H1 (cell line): ENCODE measurements at regions not wholly inside any gene's neighbourhood (a gene's known extent, or its start where the extent isn't known, plus 50 kb on each side); places are given as distances from the start of the nearest gene placed in this dataset.
A peak's percentile ranks its signal among the peaks of the same experiment; 100 is the strongest.

Experiments used
- CTCF ChIA-PET: fragments of 300-600 bp; sonication (Branson Sonifier 250); formaldehyde crosslinking; loops from one replicate; lab custom pipeline; 2021; ENCODE audit not compliant: partially characterized antibody; lab: Charles Lee
- POLR2A ChIA-PET: fragments of 300-600 bp; sonication (Branson Sonifier 250); formaldehyde crosslinking; loops from one replicate; lab custom pipeline; 2021; ENCODE audit warnings: inconsistent platforms; ENCODE audit not compliant: partially characterized antibody; lab: Charles Lee
- DNase-seq, 2 experiments: peaks; one replicate each; pipeline versions ENCODE4 v3.0.0 to v3.0.0-alpha.2; 2010 to 2022; ENCODE audit warnings: low spot score in 2 of 2, low read depth in 1 of 2, mixed read lengths in 1 of 2
- FAIRE-seq: peaks from 2 replicates; lab custom pipeline; 2011; peaks lifted over from hg19 to GRCh38; lab: Jason Lieb, UNC
- H2AFZ ChIP-seq: 2 replicates; pipeline ENCODE4 v1.8.1; 2012; ENCODE audit warnings: low read length, inconsistent platforms
- H2AK5ac ChIP-seq: 2 replicates; pipeline ENCODE4 v1.6.1; 2013; ENCODE audit warnings: low read depth, low read length
- H2BK120ac ChIP-seq: replicated peaks from 2 replicates; pipeline ENCODE3; 2013; ENCODE audit warnings: low read depth, low read length, inconsistent platforms
- H2BK12ac ChIP-seq: 2 replicates; pipeline ENCODE4 v1.6.1; 2013; ENCODE audit warnings: low read depth, low read length
- H2BK15ac ChIP-seq: 2 replicates; pipeline ENCODE4 v1.6.1; 2013; ENCODE audit warnings: low read length
- H2BK20ac ChIP-seq: 2 replicates; pipeline ENCODE4 v1.6.1; 2013; ENCODE audit warnings: low read length
- H2BK5ac ChIP-seq: 2 replicates; pipeline ENCODE4 v1.6.1; 2013; ENCODE audit warnings: low read depth, low read length
- H3K14ac ChIP-seq: 2 replicates; pipeline ENCODE4 v1.6.1; 2013; ENCODE audit warnings: inconsistent platforms; ENCODE audit not compliant: insufficient read length
- H3K18ac ChIP-seq: 2 replicates; pipeline ENCODE4 v1.6.1; 2013; ENCODE audit warnings: low read length; ENCODE audit errors: extremely low read depth
- H3K23ac ChIP-seq: 2 replicates; pipeline ENCODE4 v1.6.1; 2013; ENCODE audit warnings: inconsistent platforms; ENCODE audit not compliant: insufficient read length
- H3K23me2 ChIP-seq: 2 replicates; pipeline ENCODE4 v1.6.1; 2013; ENCODE audit warnings: low read depth, low read length
- H3K27ac ChIP-seq: 2 replicates; pipeline ENCODE4 v1.6.1; 2011; ENCODE audit warnings: low read depth, low read length, inconsistent platforms
- H3K27me3 ChIP-seq, 4 experiments: replicated peaks in 1 of 4; 1 replicate in 1 of 4; 2 replicates in 3 of 4; pipeline versions ENCODE4 v1.6.1 to v1.8.1; 2011 to 2013; ENCODE audit warnings: low read length in 3 of 4, mild to moderate bottlenecking in 3 of 4, inconsistent platforms in 2 of 4, mixed read lengths in 2 of 4, moderate library complexity in 1 of 4; ENCODE audit not compliant: control insufficient read depth in 3 of 4, insufficient read depth in 3 of 4; ENCODE audit errors: extremely low read depth in 1 of 4
- H3K36me3 ChIP-seq, 4 experiments: 2 replicates each; pipeline versions ENCODE4 v1.6.1 to v1.8.1; 2011 to 2013; ENCODE audit warnings: mild to moderate bottlenecking in 4 of 4, low read length in 3 of 4, moderate library complexity in 2 of 4, control low read depth in 1 of 4, inconsistent platforms in 1 of 4; ENCODE audit not compliant: insufficient read depth in 4 of 4, control insufficient read depth in 2 of 4
- H3K4ac ChIP-seq: replicated peaks from 2 replicates; pipeline ENCODE3; 2013; ENCODE audit warnings: low read length, low read depth, mixed read lengths, inconsistent platforms; ENCODE audit not compliant: insufficient read length
- H3K4me1 ChIP-seq, 4 experiments: replicated peaks in 1 of 4; 1 replicate in 1 of 4; 2 replicates in 3 of 4; pipeline versions ENCODE4 v1.6.1 to v1.8.1; 2011 to 2013; ENCODE audit warnings: low read length in 3 of 4, inconsistent platforms in 2 of 4, mixed read lengths in 1 of 4; ENCODE audit not compliant: insufficient read depth in 4 of 4, control insufficient read depth in 3 of 4
- H3K4me2 ChIP-seq, 2 experiments: 2 replicates each; pipeline versions ENCODE4 v1.6.1 to v1.8.1; 2011 to 2013; ENCODE audit warnings: low read depth in 2 of 2, low read length in 2 of 2, control low read depth in 1 of 2, inconsistent platforms in 1 of 2, mild to moderate bottlenecking in 1 of 2; ENCODE audit not compliant: insufficient read depth in 1 of 2
- H3K4me3 ChIP-seq, 4 experiments: fragments of 200-600, 300-600 bp in 1 of 4; sonication (generic), shearing (Covaris generic), sonication (Bioruptor Twin) in 1 of 4; 2 replicates each; pipeline versions ENCODE4 v1.5.1 to v1.8.1; 2011 to 2016; ENCODE audit warnings: low read length in 4 of 4, low read depth in 3 of 4, control low read depth in 2 of 4, inconsistent platforms in 2 of 4, mild to moderate bottlenecking in 2 of 4, mixed read lengths in 1 of 4, moderate library complexity in 1 of 4; ENCODE audit not compliant: insufficient read depth in 2 of 4; ENCODE audit errors: extremely low read depth in 1 of 4
- H3K56ac ChIP-seq: replicated peaks from 2 replicates; pipeline ENCODE3; 2013; ENCODE audit warnings: low read depth, mild to moderate bottlenecking, mixed read lengths, low read length, inconsistent platforms; ENCODE audit not compliant: insufficient read length
- H3K79me1 ChIP-seq: 2 replicates; pipeline ENCODE4 v1.6.1; 2013; ENCODE audit warnings: low read depth, low read length, control low read depth
- H3K79me2 ChIP-seq, 2 experiments: 2 replicates each; pipeline versions ENCODE4 v1.6.1 to v1.8.1; 2012 to 2013; ENCODE audit warnings: low read length in 2 of 2, mild to moderate bottlenecking in 2 of 2, inconsistent platforms in 1 of 2; ENCODE audit not compliant: insufficient read depth in 2 of 2, control insufficient read depth in 1 of 2
- H3K9ac ChIP-seq, 4 experiments: replicated peaks in 1 of 4; 1 replicate in 1 of 4; 2 replicates in 3 of 4; pipeline versions ENCODE4 v1.6.1 to v1.8.1; 2011 to 2013; ENCODE audit warnings: low read depth in 3 of 4, low read length in 3 of 4, control low read depth in 2 of 4, mild to moderate bottlenecking in 2 of 4, moderate library complexity in 2 of 4, inconsistent platforms in 1 of 4; ENCODE audit errors: extremely low read depth in 1 of 4
- H3K9me3 ChIP-seq, 2 experiments: 2 replicates each; pipeline versions ENCODE4 v1.6.1 to v1.8.1; 2012 to 2013; ENCODE audit warnings: mild to moderate bottlenecking in 2 of 2, moderate library complexity in 2 of 2, control low read depth in 1 of 2, inconsistent platforms in 1 of 2, low read depth in 1 of 2, low read length in 1 of 2, mixed read lengths in 1 of 2; ENCODE audit not compliant: insufficient read depth in 2 of 2
- H4K20me1 ChIP-seq, 2 experiments: replicated peaks in 1 of 2; 2 replicates each; pipeline versions ENCODE3 to v1.8.1; 2011 to 2013; ENCODE audit warnings: inconsistent platforms in 2 of 2, low read length in 2 of 2, mild to moderate bottlenecking in 1 of 2; ENCODE audit not compliant: insufficient read depth in 2 of 2, control insufficient read depth in 1 of 2
- H4K5ac ChIP-seq: 2 replicates; pipeline ENCODE4 v1.6.1; 2013; ENCODE audit warnings: low read length, low read depth, mixed read lengths, inconsistent platforms; ENCODE audit not compliant: insufficient read length
- H4K8ac ChIP-seq: 2 replicates; pipeline ENCODE4 v1.8.0; 2013; ENCODE audit warnings: mild to moderate bottlenecking, moderate library complexity, low read length, inconsistent platforms; ENCODE audit not compliant: insufficient read depth; ENCODE audit errors: extremely low read depth
- H4K91ac ChIP-seq: replicated peaks from 2 replicates; pipeline ENCODE3; 2013; ENCODE audit warnings: low read length, mixed read lengths, inconsistent platforms; ENCODE audit not compliant: insufficient read length
- ASH2L ChIP-seq: fragments of 200-600, 300-600 bp; sonication (generic); IDR thresholded peaks from one replicate; pipeline ENCODE4 v1.7.1; 2017; ENCODE audit warnings: low read length
- RAD21 ChIP-seq, 2 experiments: IDR thresholded peaks in 1 of 2; conservative IDR thresholded peaks in 1 of 2; 2 replicates each; pipeline ENCODE4 v1.6.1; 2011; ENCODE audit warnings: low read depth in 2 of 2, low read length in 2 of 2, improper control_type of control experiment in 1 of 2, inconsistent platforms in 1 of 2, mild to moderate bottlenecking in 1 of 2, moderate library complexity in 1 of 2
- RFX5 ChIP-seq: IDR thresholded peaks from 2 replicates; pipeline ENCODE4 v1.6.1; 2011; ENCODE audit warnings: low read depth, low read length, improper control_type of control experiment, borderline replicate concordance
- WGBS, 2 experiments: shearing (Covaris generic) in 1 of 2; methylation state at CpG; one replicate each; pipeline versions ENCODE4 v1.1.6 to v1.1.7; 2013 to 2015; ENCODE audit warnings: low lambda C conversion rate in 2 of 2, mixed read lengths in 2 of 2, inconsistent platforms in 1 of 2, low coverage in 1 of 2, missing lambda C conversion rate in 1 of 2; ENCODE audit not compliant: insufficient replicate concordance in 2 of 2, insufficient coverage in 1 of 2, insufficient read length in 1 of 2; ENCODE audit errors: extremely low coverage in 1 of 2, missing lambda C conversion rate in 1 of 2; 5-methylcytosine and 5-hydroxymethylcytosine counted together

DNA sequence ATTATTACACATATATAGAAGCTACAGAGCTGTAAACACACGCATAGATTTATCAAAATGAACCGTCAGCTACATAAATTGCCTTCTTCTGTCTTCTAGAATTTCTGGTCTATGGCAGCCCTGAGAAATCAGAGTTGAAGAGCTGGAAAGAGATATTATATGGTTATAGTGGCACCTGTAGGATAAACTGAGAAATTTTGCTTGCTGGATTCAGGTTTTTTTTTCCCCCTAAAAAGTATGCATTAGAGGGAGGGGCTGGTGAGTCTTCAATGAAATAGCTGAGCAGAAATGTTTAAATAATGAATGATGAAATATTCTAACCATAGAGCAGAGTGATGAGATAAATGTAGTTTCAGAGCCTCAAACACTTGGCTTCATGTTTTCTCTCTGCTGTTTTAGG lies 78.0 kb upstream of the DYNC1I1 start:
- H3K27ac ChIP-seq = no peak overlapping the region

More for the DNA sequence above, 78.0 kb upstream of the DYNC1I1 start:
- no peaks in the 10 kb centered on the region for H4K20me1 ChIP-seq
- 92% methylated on average over 2 of the region's 2 CpGs; no CpG with 5 or more reads in 1 of the 2 experiments for WGBS, 2 experiments
- H4K91ac ChIP-seq = no peak overlapping the region
- H3K23me2 ChIP-seq = no peaks in the 10 kb centered on the region
- H2BK20ac ChIP-seq = no peak overlapping the region
- no peak overlapping the region for H3K9ac ChIP-seq
- H2BK12ac ChIP-seq = no peak overlapping the region
- no peak overlapping the region for H3K18ac ChIP-seq
- no peak overlapping the region for H3K4ac ChIP-seq
- no peaks in the 10 kb centered on the region for H3K79me2 ChIP-seq
- H3K79me1 ChIP-seq = no peaks in the 10 kb centered on the region
- TF ChIP-seq ASH2L (no peak), RFX5 (no peak), RAD21 (IDR thresholded peaks at IDR 0.05 in 1 of 2, conservative IDR thresholded peaks at IDR 0.05 in 1 of 2; ENCODE audit: low read depth in 2 of 2, low read length in 2 of 2) (peak in 1 of 2 experiments; percentile 9; a peak in 1 of 4 replicates)
- H2AFZ ChIP-seq = no peak overlapping the region
- no peak overlapping the region for H3K23ac ChIP-seq
- H3K4me3 ChIP-seq = no peak overlapping the region
- H2BK120ac ChIP-seq = no peak overlapping the region
- H3K27me3 ChIP-seq = no peaks in the 10 kb centered on the region
- no peak overlapping the region for H3K14ac ChIP-seq
- no peaks in the 10 kb centered on the region for H3K4me1 ChIP-seq
- H3K4me2 ChIP-seq = no peak overlapping the region
- no peaks in the 10 kb centered on the region for H3K36me3 ChIP-seq
- H4K5ac ChIP-seq = no peak overlapping the region
- no peaks in the 10 kb centered on the region for H3K9me3 ChIP-seq
- no peak overlapping the region for H2BK5ac ChIP-seq
- POLR2A ChIA-PET = interaction anchor here (0.7 kb wide), 1 partner anchor 19 kb away, joined by 3 read pairs; no protein-coding TSS in a partner anchor
- no peak overlapping the region for H3K56ac ChIP-seq
- CTCF ChIA-PET = interaction anchor here (0.7 to 1.9 kb wide), 10 partner anchors 8 to 217 kb away, joined by 3 to 13 read pairs (median 4); no protein-coding TSS in a partner anchor
- H4K8ac ChIP-seq = no peak overlapping the region
- no peak overlapping the region for H2BK15ac ChIP-seq
- no peak overlapping the region for H2AK5ac ChIP-seq
- DNase-seq = no peak
- no peak for FAIRE-seq
